ENCODE measurements at regions not wholly inside any gene's neighbourhood (a gene's known extent, or its start where the extent isn't known, plus 50 kb on each side); places are given as distances from the start of the nearest gene placed in this dataset.

GRCh38 chr5:74337984-74338310 lies 302.6 kb downstream of the ENC1 start:
- in situ Hi-C loops (cut with HindIII; ENCODE audit: low sequenced_read_pairs): no loop called here
- TF ChIP-seq CTCF (IDR thresholded peaks at IDR 0.05; ENCODE audit: low read depth, low read length, missing control alignments): no peak
- H3K4me3 ChIP-seq (ENCODE audit: low read depth, low read length): no peak overlapping the region
- DNase-seq (ENCODE audit: low read depth): no peak

- H3K4me3 ChIP-seq (ENCODE audit: low read depth, low read length): no peak overlapping the region
- in situ Hi-C loops (cut with HindIII; ENCODE audit: low sequenced_read_pairs): no loop called here
- no peak for TF ChIP-seq CTCF (IDR thresholded peaks at IDR 0.05; ENCODE audit: low read depth, low read length, missing control alignments)
- DNase-seq (ENCODE audit: low read depth): no peak
These were observed 303.1 kb downstream of the ENC1 start for GRCh38 chr5:74337254-74337983.

GRCh38 chr5:74336297-74336696 lies 304.2 kb downstream of the ENC1 start:
- in situ Hi-C loops (cut with HindIII; ENCODE audit: low sequenced_read_pairs): no loop called here
- peak; percentile 19 for TF ChIP-seq CTCF (IDR thresholded peaks at IDR 0.05; ENCODE audit: low read depth, low read length, missing control alignments)
- H3K4me3 ChIP-seq (ENCODE audit: low read depth, low read length): no peak overlapping the region
- no peak for DNase-seq (ENCODE audit: low read depth)

- no peak for DNase-seq (ENCODE audit: low read depth)
These were observed 305.7 kb downstream of the ENC1 start for GRCh38 chr5:74334762-74335384.

GRCh38 chr5:74334062-74334761 lies 306.3 kb downstream of the ENC1 start:
- in situ Hi-C loops (cut with HindIII; ENCODE audit: low sequenced_read_pairs): no loop called here
- no peak overlapping the region for H3K4me3 ChIP-seq (ENCODE audit: low read depth, low read length)
- no peak for DNase-seq (ENCODE audit: low read depth)
- no peak for TF ChIP-seq CTCF (IDR thresholded peaks at IDR 0.05; ENCODE audit: low read depth, low read length, missing control alignments)

More at GRCh38 chr5:74334762-74335384, 305.7 kb downstream of the ENC1 start:
- H3K4me3 ChIP-seq (ENCODE audit: low read depth, low read length): no peak overlapping the region
- TF ChIP-seq CTCF (IDR thresholded peaks at IDR 0.05; ENCODE audit: low read depth, low read length, missing control alignments): no peak
- in situ Hi-C loops (cut with HindIII; ENCODE audit: low sequenced_read_pairs): no loop called here

- DNase-seq (ENCODE audit: low read depth): no peak
- in situ Hi-C loops (cut with HindIII; ENCODE audit: low sequenced_read_pairs): no loop called here
These were observed 307.1 kb downstream of the ENC1 start for GRCh38 chr5:74333430-74333829.

More at GRCh38 chr5:74333430-74333829, 307.1 kb downstream of the ENC1 start:
- no peak for TF ChIP-seq CTCF (IDR thresholded peaks at IDR 0.05; ENCODE audit: low read depth, low read length, missing control alignments)
- no peak overlapping the region for H3K4me3 ChIP-seq (ENCODE audit: low read depth, low read length)
